HepG2 (cell line): ENCODE measurements at regions not wholly inside any gene's neighbourhood (a gene's known extent, or its start where the extent isn't known, plus 50 kb on each side); places are given as distances from the start of the nearest gene placed in this dataset.

Experiments
- ATAC-seq: fragments of 200-7000 bp; cut with Tn5 transposase; 3 replicates; pipeline ENCODE4 v1.9.1; 2020; ENCODE audit warnings: mild to moderate bottlenecking, moderate library complexity
- BruUV-seq: library from RNA; stranded (reverse); fragments of 400-500 nt; replicated peaks from 2 replicates; lab custom pipeline; 2021; lab: Mats Ljungman, UMichigan
- CTCF ChIA-PET: fragments of 300-600 bp; formaldehyde crosslinking; extraction: SDS; loops from one replicate; lab custom pipeline; 2021; ENCODE audit warnings: low total read pairs, inconsistent platforms, low intra/inter-chr PET ratio; lab: Yijun Ruan, JAX
- POLR2A ChIA-PET: fragments of 350-600 bp; sonication (Branson Sonifier 250); formaldehyde crosslinking; loops from one replicate; lab custom pipeline; 2020; ENCODE audit warnings: antibody characterized with exemption, inconsistent platforms; lab: Yijun Ruan, JAX
- DNase-seq: peaks from one replicate; pipeline ENCODE4 v3.0.0-alpha.2; 2015; ENCODE audit warnings: low spot score
- FAIRE-seq: peaks from 3 replicates; lab custom pipeline; 2011; peaks lifted over from hg19 to GRCh38; lab: Jason Lieb, UNC
- H2AFZ ChIP-seq: one replicate; pipeline ENCODE4 v1.6.1; 2011; ENCODE audit warnings: low read length, inconsistent platforms
- H3K27ac ChIP-seq: fragments of 300-600 bp; 3 replicates; pipeline ENCODE4 v1.8.0; 2011; ENCODE audit warnings: mixed run types, mild to moderate bottlenecking, mixed read lengths, low read length, inconsistent platforms; ENCODE audit not compliant: insufficient read depth; ENCODE audit errors: extremely low read length
- H3K27me3 ChIP-seq, 2 experiments: fragments of 200-600 bp in 1 of 2; 2 replicates in 1 of 2; 3 replicates in 1 of 2; pipeline versions ENCODE4 v1.6.0 to v1.8.0; 2011; ENCODE audit warnings: low read length in 2 of 2, mild to moderate bottlenecking in 2 of 2, moderate library complexity in 2 of 2, inconsistent platforms in 1 of 2; ENCODE audit not compliant: insufficient read depth in 2 of 2, control insufficient read depth in 1 of 2
- H3K36me3 ChIP-seq, 2 experiments: fragments of 200-600 bp in 1 of 2; replicated peaks in 1 of 2; 2 replicates in 1 of 2; 3 replicates in 1 of 2; pipeline versions ENCODE4 v1.5.1 to v1.8.0; 2011; ENCODE audit warnings: low read length in 2 of 2, inconsistent platforms in 1 of 2; ENCODE audit not compliant: insufficient read depth in 2 of 2, control insufficient read depth in 1 of 2
- H3K4me1 ChIP-seq: 2 replicates; pipeline ENCODE4 v1.5.1; 2012; ENCODE audit warnings: low read length, inconsistent platforms; ENCODE audit not compliant: insufficient read depth
- H3K4me2 ChIP-seq: 2 replicates; pipeline ENCODE4 v1.6.0; 2011; ENCODE audit warnings: low read depth, low read length, inconsistent platforms
- H3K4me3 ChIP-seq, 3 experiments: fragments of 200-600 bp in 1 of 3; sonication (generic), shearing (Covaris generic) in 1 of 3; replicated peaks in 1 of 3; 2 replicates each; pipeline ENCODE4 v1.5.1; 2011 to 2016; ENCODE audit warnings: low read length in 3 of 3, inconsistent platforms in 2 of 3, low read depth in 2 of 3, mild to moderate bottlenecking in 2 of 3, control low read depth in 1 of 3, mixed read lengths in 1 of 3; ENCODE audit not compliant: insufficient read depth in 1 of 3
- H3K79me2 ChIP-seq: one replicate; pipeline ENCODE4 v1.6.1; 2011; ENCODE audit warnings: low read length, inconsistent platforms; ENCODE audit not compliant: insufficient read depth
- H3K9ac ChIP-seq: 2 replicates; pipeline ENCODE4 v1.6.0; 2011; ENCODE audit warnings: mild to moderate bottlenecking, low read depth, low read length, inconsistent platforms; ENCODE audit not compliant: insufficient read depth
- H3K9me3 ChIP-seq: 2 replicates; pipeline ENCODE4 v1.5.1; 2012; ENCODE audit warnings: mild to moderate bottlenecking, low read length
- H4K20me1 ChIP-seq: 2 replicates; pipeline ENCODE4 v1.6.0; 2011; ENCODE audit warnings: inconsistent platforms, mild to moderate bottlenecking, low read length, moderate library complexity; ENCODE audit not compliant: insufficient read depth
- CBX1 ChIP-seq: IDR thresholded peaks from one replicate; pipeline ENCODE4 v1.6.1; 2016; ENCODE audit warnings: antibody characterized with exemption, low read depth
- HNF4G ChIP-seq, 2 experiments: sonication (generic) in 1 of 2; formaldehyde crosslinking in 1 of 2; IDR thresholded peaks; 2 replicates each; pipeline versions ENCODE4 v1.4.0 to v1.6.1; 2011 to 2020; ENCODE audit warnings: borderline replicate concordance in 2 of 2, low read depth in 2 of 2, mild to moderate bottlenecking in 2 of 2, low read length in 1 of 2, missing genetic modification reagents in 1 of 2, moderate library complexity in 1 of 2
- POLR2AphosphoS5 ChIP-seq: IDR thresholded peaks from 2 replicates; pipeline ENCODE4 v1.6.1; 2012; ENCODE audit warnings: low read depth, low read length
- XRCC5 ChIP-seq: fragments of 200-400 bp; formaldehyde crosslinking; optimal IDR thresholded peaks from 2 replicates; pipeline ENCODE3; 2017; ENCODE audit warnings: mild to moderate bottlenecking, low read length
- ZBTB20 ChIP-seq: sonication (generic); formaldehyde crosslinking; IDR thresholded peaks from 2 replicates; pipeline ENCODE4 v1.8.1; 2023; ENCODE audit warnings: missing genetic modification reagents, low read depth, mild to moderate bottlenecking, borderline replicate concordance
- ZMAT5 ChIP-seq: sonication (generic); formaldehyde crosslinking; IDR thresholded peaks from 2 replicates; pipeline ENCODE4 v1.5.0; 2020; ENCODE audit warnings: mild to moderate bottlenecking, low read depth, missing genetic modification reagents, borderline replicate concordance
- ZNF17 ChIP-seq: sonication (generic); formaldehyde crosslinking; IDR thresholded peaks from 2 replicates; pipeline ENCODE4 v1.5.0; 2020; ENCODE audit warnings: mild to moderate bottlenecking, missing genetic modification reagents
- ZNF44 ChIP-seq: sonication (generic); formaldehyde crosslinking; IDR thresholded peaks from 2 replicates; pipeline ENCODE4 v1.5.1; 2020; ENCODE audit warnings: mild to moderate bottlenecking, missing genetic modification reagents
- ZNF460 ChIP-seq: sonication (generic); formaldehyde crosslinking; IDR thresholded peaks from 2 replicates; pipeline ENCODE4 v1.5.1; 2020; ENCODE audit warnings: missing genetic modification reagents, mild to moderate bottlenecking, borderline replicate concordance
- ZNF629 ChIP-seq: sonication (generic); formaldehyde crosslinking; conservative IDR thresholded peaks from 2 replicates; pipeline ENCODE4 v1.5.0; 2020; ENCODE audit warnings: missing genetic modification reagents
- ZNF703 ChIP-seq: sonication (generic); formaldehyde crosslinking; IDR thresholded peaks from 2 replicates; pipeline ENCODE4 v1.5.1; 2020; ENCODE audit warnings: missing genetic modification reagents, mild to moderate bottlenecking, moderate library complexity, borderline replicate concordance
- ZSCAN31 ChIP-seq: sonication (generic); formaldehyde crosslinking; IDR thresholded peaks from 2 replicates; pipeline ENCODE4 v1.5.0; 2020; ENCODE audit warnings: low read depth, mild to moderate bottlenecking, missing genetic modification reagents
- WGBS: methylation state at CpG from one replicate; pipeline ENCODE4 v1.1.6; 2017; ENCODE audit warnings: low lambda C conversion rate; 5-methylcytosine and 5-hydroxymethylcytosine counted together
- in situ Hi-C: cut with HindIII; loops from 2 replicates; pipeline ENCODE4 v1.10.0; 2017; ENCODE audit warnings: low pct_unique_long_range_greater_than_20kb; ENCODE audit not compliant: extremely low pct_ligation_motif_present
- intact Hi-C: fragments of 100-400 bp; cut with micrococcal nuclease; formaldehyde crosslinking; loops from one replicate; pipeline ENCODE4 v1.10.0; 2022; ENCODE audit not compliant: unreplicated experiment

DNA sequence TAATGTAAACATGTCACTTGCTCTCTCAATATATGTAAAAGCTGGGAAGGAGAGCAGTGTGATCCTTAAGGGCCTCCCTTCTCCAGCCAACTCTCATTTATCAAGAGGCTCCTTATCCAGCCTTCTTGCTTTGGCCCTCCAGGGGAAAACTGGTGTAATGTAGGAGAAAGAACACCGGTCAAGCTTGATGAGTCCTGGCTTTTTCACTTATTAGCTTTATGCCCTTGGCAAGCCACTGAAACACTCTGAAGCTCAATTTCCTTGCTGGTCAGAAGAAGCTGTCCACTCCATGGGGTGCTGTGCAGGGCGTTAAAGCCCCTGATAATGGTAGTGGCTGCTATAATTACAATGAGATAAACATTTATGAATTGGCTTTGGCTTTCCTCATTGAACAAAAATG, 251.2 kb upstream of the RBBP8 start (continued):
- no peak for TF ChIP-seq ZSCAN31 (CRISPR knock-in tag)
- TF ChIP-seq ZBTB20 = no peak
- no peak for TF ChIP-seq POLR2AphosphoS5
- TF ChIP-seq ZNF460 = no peak
- no peak for TF ChIP-seq ZNF44 (CRISPR knock-in tag)
- TF ChIP-seq HNF4G (IDR thresholded peaks at IDR 0.05; ENCODE audit: borderline replicate concordance, low read depth, low read length) = no peak
- no peak for TF ChIP-seq HNF4G (CRISPR knock-in tag; IDR thresholded peaks at IDR 0.05; ENCODE audit: borderline replicate concordance, low read depth)
- TF ChIP-seq ZNF703 = no peak
- no peak for TF ChIP-seq CBX1
- TF ChIP-seq, all 625 proteins: peak for 0

DNA sequence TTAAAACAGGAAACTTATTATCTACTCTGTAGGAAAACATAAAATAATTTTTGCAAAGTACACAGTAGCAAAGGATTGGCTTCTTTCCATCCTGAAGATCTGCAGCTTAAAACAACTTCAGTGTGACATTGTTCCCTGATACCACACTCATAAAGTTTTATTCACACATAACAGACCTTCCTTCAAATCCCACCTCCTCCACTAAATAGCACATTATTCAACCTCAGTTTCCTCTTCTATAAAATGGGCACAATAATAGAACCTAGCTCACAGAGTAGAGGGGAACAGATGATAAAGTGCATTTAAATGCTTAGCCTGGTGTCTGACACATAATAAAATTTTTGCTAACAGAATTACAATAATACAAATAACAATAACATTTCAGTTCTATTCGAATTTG, 250.4 kb upstream of the RBBP8 start:
- FAIRE-seq (no peak), ATAC-seq (no peak), DNase-seq (no peak)
- Histone ChIP-seq H3K79me2 (no peaks in the 10 kb centered on the region), H3K9ac (no peak overlapping the region), H3K4me1 (peaks cover 15% of the 10 kb centered on the region), H3K36me3 (no peaks in the 10 kb centered on the region), H4K20me1 (no peaks in the 10 kb centered on the region), H3K9me3 (peaks cover under 1% of the 10 kb centered on the region; the same call in 1 of the 2 replicates), H3K4me2 (peak overlapping the region; percentile 63; the same call in 1 of the 2 replicates), H3K27me3 (no peaks in the 10 kb centered on the region), H3K4me3 (no peak overlapping the region), H3K27ac (no peak overlapping the region), H2AFZ (no peak overlapping the region)
- in situ Hi-C loops = no loop called here
- intact Hi-C loops = no loop called here
- ChIA-PET CTCF (no interaction called here), POLR2A (no interaction called here)
- 0% methylated on average over 1 of the region's 1 CpG for WGBS
- no TSS peak for BruUV-seq
- TF ChIP-seq XRCC5 (no peak), ZNF629 (CRISPR knock-in tag) (peak; percentile 39; the same call in 1 of the 2 replicates), ZMAT5 (CRISPR knock-in tag) (no peak), ZNF17 (CRISPR knock-in tag) (no peak)
